GM12878 (cell line): ENCODE measurements at regions not wholly inside any gene's neighbourhood (a gene's known extent, or its start where the extent isn't known, plus 50 kb on each side); places are given as distances from the start of the nearest gene placed in this dataset.

ENCODE experiments used
- ATAC-seq: fragments of 200-7000 bp; cut with Tn5 transposase; 3 replicates; pipeline ENCODE4 v1.9.1; 2020; ENCODE audit warnings: mild to moderate bottlenecking, moderate library complexity
- BruUV-seq: library from RNA; stranded (reverse); fragments of 400-500 nt; replicated peaks from 2 replicates; lab custom pipeline; 2021; lab: Mats Ljungman, UMichigan
- CTCF ChIA-PET: fragments of 300-600 bp; sonication (Branson Sonifier 250); formaldehyde crosslinking; extraction: SDS; loops from one replicate; lab custom pipeline; 2021; ENCODE audit warnings: inconsistent platforms; lab: Yijun Ruan, JAX
- POLR2A ChIA-PET: fragments of 350-600 bp; formaldehyde crosslinking; extraction: SDS; loops from one replicate; lab custom pipeline; 2021; ENCODE audit warnings: inconsistent platforms; lab: Charles Lee
- RAD21 ChIA-PET: fragments of 300-600 bp; sonication (Branson Sonifier 250); formaldehyde crosslinking; loops from one replicate; lab custom pipeline; 2023; ENCODE audit warnings: antibody characterized with exemption; ENCODE audit not compliant: unreplicated experiment; lab: Charles Lee
- SMC1A ChIA-PET: fragments of 300-600 bp; sonication (Branson Sonifier 250); formaldehyde crosslinking; loops from one replicate; lab custom pipeline; 2023; ENCODE audit not compliant: unreplicated experiment, uncharacterized antibody; lab: Charles Lee
- DNase-seq: peaks from one replicate; pipeline ENCODE4 v3.0.0-alpha.2; 2011; ENCODE audit warnings: low read depth, low spot score
- FAIRE-seq: peaks from 3 replicates; lab custom pipeline; 2011; peaks lifted over from hg19 to GRCh38; lab: Jason Lieb, UNC
- H2AFZ ChIP-seq: 2 replicates; pipeline ENCODE4 v1.6.0; 2011; ENCODE audit warnings: low read depth, low read length, control low read depth; ENCODE audit not compliant: control insufficient read depth
- H3K27ac ChIP-seq: 2 replicates; pipeline ENCODE4 v1.5.1; 2011; ENCODE audit warnings: control low read depth; ENCODE audit not compliant: control insufficient read depth, insufficient read depth
- H3K27me3 ChIP-seq, 2 experiments: replicated peaks in 1 of 2; 2 replicates each; pipeline versions ENCODE4 v1.6.0 to v1.6.1; 2011; ENCODE audit warnings: low read length in 1 of 2; ENCODE audit not compliant: control insufficient read depth in 2 of 2, insufficient read depth in 2 of 2
- H3K36me3 ChIP-seq, 2 experiments: 2 replicates each; pipeline ENCODE4 v1.5.1; 2011; ENCODE audit warnings: low read length in 1 of 2; ENCODE audit not compliant: control insufficient read depth in 2 of 2, insufficient read depth in 2 of 2
- H3K4me1 ChIP-seq: 2 replicates; pipeline ENCODE4 v1.6.1; 2011; ENCODE audit warnings: mild to moderate bottlenecking, low read length, moderate library complexity, mixed read lengths; ENCODE audit not compliant: control insufficient read depth, insufficient read depth
- H3K4me2 ChIP-seq: 2 replicates; pipeline ENCODE4 v1.6.0; 2011; ENCODE audit warnings: control low read depth; ENCODE audit not compliant: control insufficient read depth, insufficient read depth
- H3K4me3 ChIP-seq: fragments of 200-600 bp; sonication (generic); 2 replicates; pipeline ENCODE4 v1.5.1; 2016
- H3K79me2 ChIP-seq: 2 replicates; pipeline ENCODE4 v1.6.0; 2011; ENCODE audit warnings: low read length; ENCODE audit not compliant: control insufficient read depth, insufficient read depth
- H3K9ac ChIP-seq: 2 replicates; pipeline ENCODE4 v1.8.0; 2011; ENCODE audit warnings: low read length, control low read depth, mixed read lengths; ENCODE audit not compliant: control insufficient read depth, insufficient read depth
- H3K9me3 ChIP-seq: replicated peaks from 3 replicates; pipeline ENCODE4 v1.5.1; 2011; ENCODE audit warnings: mild to moderate bottlenecking, low read length; ENCODE audit not compliant: control insufficient read depth, insufficient read depth
- H4K20me1 ChIP-seq: 2 replicates; pipeline ENCODE4 v1.6.0; 2011; ENCODE audit not compliant: control insufficient read depth, insufficient read depth
- ATF3 ChIP-seq: IDR thresholded peaks from 2 replicates; pipeline ENCODE4 v1.6.1; 2011; ENCODE audit warnings: low read depth, mild to moderate bottlenecking, low read length, moderate library complexity, borderline replicate concordance; ENCODE audit errors: extremely low read depth
- DPF2 ChIP-seq: fragments of 450-650 bp; IDR thresholded peaks from 2 replicates; pipeline ENCODE4 v1.6.1; 2017; ENCODE audit warnings: mild to moderate bottlenecking
- IRF3 ChIP-seq: fragments of 450-650 bp; IDR thresholded peaks from 2 replicates; pipeline ENCODE4 v1.6.1; 2014; ENCODE audit warnings: mild to moderate bottlenecking
- MTA2 ChIP-seq: fragments of 450-650 bp; IDR thresholded peaks from 2 replicates; pipeline ENCODE4 v1.6.1; 2016; ENCODE audit warnings: low read depth, mild to moderate bottlenecking, moderate library complexity
- TARDBP ChIP-seq: IDR thresholded peaks from 2 replicates; pipeline ENCODE4 v1.6.1; 2016; ENCODE audit warnings: borderline replicate concordance
- TCF7 ChIP-seq: IDR thresholded peaks from 2 replicates; pipeline ENCODE4 v1.6.1; 2014; ENCODE audit warnings: antibody characterized with exemption, borderline replicate concordance
- WGBS: methylation state at CpG from one replicate; pipeline ENCODE4 v1.1.6; 2016; ENCODE audit warnings: low lambda C conversion rate; ENCODE audit not compliant: insufficient replicate concordance, insufficient coverage; ENCODE audit errors: missing lambda C conversion rate; 5-methylcytosine and 5-hydroxymethylcytosine counted together
- in situ Hi-C: fragments of 300-500 bp; cut with MboI; formaldehyde crosslinking; loops from 9 replicates; pipeline ENCODE4 v1.14.3; 2018; ENCODE audit warnings: mixed read lengths
- intact Hi-C: fragments of 100-400 bp; cut with micrococcal nuclease; formaldehyde crosslinking; loops from one replicate; pipeline ENCODE4 v1.14.2; 2022; ENCODE audit not compliant: unreplicated experiment

- no peak for TF ChIP-seq IRF3
- no peak for TF ChIP-seq TARDBP
Measured at GRCh38 chr14:53890611-53891101, 66.0 kb downstream of the BMP4 start (continued).

GRCh38 chr14:53888535-53889386, 67.9 kb downstream of the BMP4 start:
- no peak overlapping the region for H2AFZ ChIP-seq
- intact Hi-C loops (no loop called here), in situ Hi-C loops (no loop called here)
- peak overlapping the region; percentile 42 for H3K27ac ChIP-seq
- H3K27me3 ChIP-seq: no peaks in the 10 kb centered on the region; a peak in 1 of 4 replicates
- DNase-seq: no peak
- no peak overlapping the region for H3K4me3 ChIP-seq
- no peaks in the 10 kb centered on the region for H3K36me3 ChIP-seq
- ATAC-seq: no peak
- CTCF ChIA-PET: interaction anchor here (0.6 kb wide), 1 partner anchor 16 kb away, joined by 3 read pairs; no protein-coding TSS in a partner anchor
- WGBS: 50% methylated on average over 3 of the region's 3 CpGs
- no peak overlapping the region for H3K9ac ChIP-seq
- no peak for FAIRE-seq
- POLR2A ChIA-PET: no interaction called here
- H3K4me1 ChIP-seq: peaks cover 7% of the 10 kb centered on the region
- no TSS peak for BruUV-seq
- H3K4me2 ChIP-seq: no peak overlapping the region
- SMC1A ChIA-PET: no interaction called here
- no peaks in the 10 kb centered on the region for H4K20me1 ChIP-seq
- RAD21 ChIA-PET: no interaction called here
- H3K9me3 ChIP-seq: no peaks in the 10 kb centered on the region; the same call in 2 of the 3 replicates
- no peak for TF ChIP-seq DPF2
- no peak for TF ChIP-seq TCF7
- TF ChIP-seq ATF3: no peak
- TF ChIP-seq MTA2: no peak
- TF ChIP-seq, all 136 proteins: peak for 0
- no peaks in the 10 kb centered on the region for H3K79me2 ChIP-seq
